HG03066 (cell line): ENCODE measurements at regions not wholly inside any gene's neighbourhood (a gene's known extent, or its start where the extent isn't known, plus 50 kb on each side); places are given as distances from the start of the nearest gene placed in this dataset.
"Not testable (repeated sequence)": the region's sequence is repeated elsewhere in the genome, so short reads cannot be mapped to it uniquely, and the experiment has no call there.

ENCODE experiments used
- ATAC-seq: cut with Tn5 transposase; IDR thresholded peaks from one replicate; pipeline ENCODE4 v1.9.1; 2021; ENCODE audit warnings: low read depth; ENCODE audit not compliant: unreplicated experiment

- ATAC-seq: no peak
Measured at GRCh38 chr3:190995156-190995555, 132.7 kb upstream of the GMNC start.

- ATAC-seq: no peak
Measured at GRCh38 chr3:190990898-190991297, 128.4 kb upstream of the GMNC start.

- no peak for ATAC-seq
Measured at GRCh38 chr3:190989218-190989617, 126.7 kb upstream of the GMNC start.

GRCh38 chr3:190988102-190988501 is 125.6 kb upstream of the GMNC start:
- no peak for ATAC-seq

GRCh38 chr3:190984502-190985244 is 122.2 kb upstream of the GMNC start:
- ATAC-seq: no peak

- peak; percentile 51 for ATAC-seq
Measured at GRCh38 chr3:190983875-190984274, 121.4 kb upstream of the GMNC start.

GRCh38 chr3:190973771-190974170 is 111.3 kb upstream of the GMNC start:
- ATAC-seq: no peak

GRCh38 chr3:190972840-190973270 is 110.4 kb upstream of the GMNC start:
- ATAC-seq: no peak

GRCh38 chr3:190972196-190972595 is 109.7 kb upstream of the GMNC start:
- no peak for ATAC-seq

GRCh38 chr3:190970560-190970959 is 108.1 kb upstream of the GMNC start:
- no peak for ATAC-seq

GRCh38 chr3:190968616-190969015 is 106.1 kb upstream of the GMNC start:
- no peak for ATAC-seq

GRCh38 chr3:190964931-190965330 is 102.4 kb upstream of the GMNC start:
- ATAC-seq: not testable (repeated sequence)

- no peak for ATAC-seq
Measured at GRCh38 chr3:190959077-190959476, 96.6 kb upstream of the GMNC start.

GRCh38 chr3:190941694-190942260 is 79.3 kb upstream of the GMNC start:
- no peak for ATAC-seq

- ATAC-seq: not testable (repeated sequence)
Measured at GRCh38 chr3:190934616-190935015, 72.1 kb upstream of the GMNC start.

GRCh38 chr3:190926619-190927018 is 64.1 kb upstream of the GMNC start:
- no peak for ATAC-seq

- no peak for ATAC-seq
Measured at GRCh38 chr3:190912736-190913135, 50.2 kb upstream of the GMNC start.
